SJSA1 (cell line): ENCODE measurements at regions not wholly inside any gene's neighbourhood (a gene's known extent, or its start where the extent isn't known, plus 50 kb on each side); places are given as distances from the start of the nearest gene placed in this dataset.

Experiments used
- DNase-seq, 2 experiments: peaks; one replicate each; pipeline ENCODE4 v3.0.0-alpha.2; 2015 to 2020; ENCODE audit warnings: low spot score in 2 of 2, low read depth in 1 of 2
- H3K27ac ChIP-seq: fragments of 250-450 bp; sonication (Bioruptor Pico); 2 replicates; pipeline ENCODE4 v1.5.1; 2020; ENCODE audit warnings: mild to moderate bottlenecking, moderate library complexity
- H3K27me3 ChIP-seq: fragments of 250-450 bp; sonication (Bioruptor Pico); replicated peaks from 2 replicates; pipeline ENCODE4 v1.5.1; 2020; ENCODE audit warnings: mild to moderate bottlenecking, moderate library complexity
- H3K36me3 ChIP-seq: fragments of 250-450 bp; sonication (Bioruptor Pico); 2 replicates; pipeline ENCODE4 v1.5.1; 2020; ENCODE audit warnings: mild to moderate bottlenecking
- H3K4me1 ChIP-seq: fragments of 250-450 bp; sonication (Bioruptor Pico); replicated peaks from 2 replicates; pipeline ENCODE4 v1.6.1; 2021; ENCODE audit warnings: mild to moderate bottlenecking
- H3K4me3 ChIP-seq: fragments of 250-450 bp; sonication (Bioruptor Pico); 2 replicates; pipeline ENCODE4 v1.5.1; 2020; ENCODE audit warnings: mild to moderate bottlenecking
- H3K9me3 ChIP-seq: fragments of 250-450 bp; sonication (Bioruptor Pico); replicated peaks from 2 replicates; pipeline ENCODE4 v1.5.1; 2020; ENCODE audit warnings: mild to moderate bottlenecking

GRCh38 chr11:41980741-41981140, 521.3 kb upstream of the LRRC4C start:
- no peak overlapping the region for H3K27ac ChIP-seq
- H3K36me3 ChIP-seq, result no peaks in the 10 kb centered on the region
- no peaks in the 10 kb centered on the region; the same call in 1 of the 2 replicates for H3K9me3 ChIP-seq
- DNase-seq, result no peak
- H3K4me1 ChIP-seq, result no peaks in the 10 kb centered on the region
- no peaks in the 10 kb centered on the region for H3K27me3 ChIP-seq
- no peak overlapping the region for H3K4me3 ChIP-seq

DNA sequence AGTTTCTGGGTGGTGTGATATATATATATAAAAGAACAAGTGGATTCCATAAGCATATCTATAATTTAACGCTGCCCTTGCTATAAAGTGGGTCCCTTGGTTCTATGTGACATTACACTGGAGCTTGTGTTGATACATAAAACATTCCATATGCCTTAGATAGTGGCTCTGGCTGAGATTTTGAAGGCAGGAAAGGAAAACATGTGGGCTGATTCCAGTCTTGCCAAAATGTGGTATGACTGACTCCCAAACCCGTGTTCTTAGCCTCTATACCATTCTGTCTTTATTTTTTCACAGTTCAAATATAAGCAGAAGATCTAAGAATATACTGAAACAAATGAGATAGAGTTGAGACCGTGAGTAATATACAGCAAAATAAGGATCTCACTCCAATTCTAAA, 522.8 kb upstream of the LRRC4C start:
- Histone ChIP-seq H3K4me1 (no peaks in the 10 kb centered on the region), H3K9me3 (no peaks in the 10 kb centered on the region; the same call in 1 of the 2 replicates), H3K27ac (no peak overlapping the region), H3K27me3 (no peaks in the 10 kb centered on the region), H3K36me3 (no peaks in the 10 kb centered on the region), H3K4me3 (no peak overlapping the region)
- no peak for DNase-seq

DNA sequence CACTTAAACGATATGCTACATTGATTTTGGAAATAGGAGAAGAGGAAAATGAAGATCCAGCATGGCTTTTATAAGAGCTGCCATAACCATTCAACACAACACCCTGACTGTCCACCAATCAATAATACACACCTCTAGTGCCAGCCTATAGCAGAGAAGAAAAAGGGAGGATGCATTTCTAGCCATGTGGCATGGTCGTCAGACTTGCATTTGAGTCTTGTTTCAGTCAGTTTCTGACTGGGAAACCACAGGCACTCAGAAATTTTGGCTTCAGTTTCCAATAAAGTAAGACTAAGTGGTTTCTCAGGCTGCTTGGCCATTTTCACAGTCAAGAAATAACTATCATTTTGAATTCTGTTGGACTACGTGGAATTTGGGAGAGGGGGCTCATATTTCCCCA, 523.5 kb upstream of the LRRC4C start:
- DNase-seq, result no peak
- Histone ChIP-seq H3K27ac (no peak overlapping the region), H3K36me3 (no peaks in the 10 kb centered on the region), H3K27me3 (no peaks in the 10 kb centered on the region), H3K4me1 (no peaks in the 10 kb centered on the region), H3K9me3 (no peaks in the 10 kb centered on the region; the same call in 1 of the 2 replicates), H3K4me3 (no peak overlapping the region)

DNA sequence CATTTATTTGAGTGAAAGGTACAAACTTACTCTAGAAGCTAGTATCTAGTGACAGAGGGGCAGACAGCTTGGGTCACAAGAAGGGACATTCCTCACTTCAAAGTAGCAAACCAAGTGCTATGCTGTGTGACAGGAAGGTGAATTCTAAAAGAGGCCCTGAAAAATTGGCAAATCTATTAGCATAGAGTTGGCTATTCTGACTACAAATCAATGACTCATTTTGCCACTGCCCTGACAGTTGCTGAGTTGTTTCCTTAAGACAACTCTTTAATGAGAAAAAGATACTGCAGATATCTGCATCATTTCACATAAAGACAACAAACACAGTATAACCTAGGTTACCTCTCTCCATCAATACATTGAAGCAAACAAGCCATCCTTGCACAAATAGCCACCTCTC, 524.0 kb upstream of the LRRC4C start:
- no peaks in the 10 kb centered on the region for H3K27me3 ChIP-seq
- DNase-seq, result no peak
- no peak overlapping the region for H3K27ac ChIP-seq
- H3K36me3 ChIP-seq, result no peaks in the 10 kb centered on the region
- no peak overlapping the region for H3K4me3 ChIP-seq
- H3K4me1 ChIP-seq, result no peaks in the 10 kb centered on the region
- no peaks in the 10 kb centered on the region; the same call in 1 of the 2 replicates for H3K9me3 ChIP-seq

GRCh38 chr11:41984023-41984422, 524.6 kb upstream of the LRRC4C start:
- DNase-seq, result no peak
- no peaks in the 10 kb centered on the region for H3K36me3 ChIP-seq
- no peaks in the 10 kb centered on the region for H3K27me3 ChIP-seq
- no peak overlapping the region for H3K4me3 ChIP-seq
- H3K4me1 ChIP-seq, result no peaks in the 10 kb centered on the region
- no peak overlapping the region for H3K27ac ChIP-seq
- no peaks in the 10 kb centered on the region; the same call in 1 of the 2 replicates for H3K9me3 ChIP-seq

DNA sequence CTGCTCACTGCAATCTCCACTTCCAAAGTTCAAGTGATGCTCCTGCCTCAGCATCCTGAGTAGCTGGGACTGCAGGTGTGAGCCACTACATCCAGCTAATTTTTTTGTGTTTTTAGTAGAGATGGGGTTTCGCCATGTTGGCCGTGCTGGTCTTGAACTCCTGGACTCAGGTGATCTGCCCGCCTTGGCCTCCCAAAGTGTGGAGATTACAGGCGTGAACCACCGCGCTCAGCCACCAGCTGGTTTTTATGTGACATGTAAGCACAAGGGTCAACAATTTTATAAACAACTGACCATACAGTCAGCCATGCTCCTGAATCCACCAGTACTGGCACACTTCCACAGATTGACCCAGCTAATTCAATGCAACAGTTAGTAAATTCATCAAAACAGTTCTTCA, 526.3 kb upstream of the LRRC4C start:
- DNase-seq, result no peak
- Histone ChIP-seq H3K4me3 (no peak overlapping the region), H3K9me3 (no peaks in the 10 kb centered on the region; the same call in 1 of the 2 replicates), H3K36me3 (no peaks in the 10 kb centered on the region), H3K4me1 (peaks cover 4% of the 10 kb centered on the region; the same call in 1 of the 2 replicates), H3K27me3 (no peaks in the 10 kb centered on the region), H3K27ac (no peak overlapping the region)

GRCh38 chr11:41988951-41989572, 529.6 kb upstream of the LRRC4C start:
- Histone ChIP-seq H3K27ac (no peak overlapping the region), H3K4me1 (peaks cover 4% of the 10 kb centered on the region; the same call in 1 of the 2 replicates)

DNA sequence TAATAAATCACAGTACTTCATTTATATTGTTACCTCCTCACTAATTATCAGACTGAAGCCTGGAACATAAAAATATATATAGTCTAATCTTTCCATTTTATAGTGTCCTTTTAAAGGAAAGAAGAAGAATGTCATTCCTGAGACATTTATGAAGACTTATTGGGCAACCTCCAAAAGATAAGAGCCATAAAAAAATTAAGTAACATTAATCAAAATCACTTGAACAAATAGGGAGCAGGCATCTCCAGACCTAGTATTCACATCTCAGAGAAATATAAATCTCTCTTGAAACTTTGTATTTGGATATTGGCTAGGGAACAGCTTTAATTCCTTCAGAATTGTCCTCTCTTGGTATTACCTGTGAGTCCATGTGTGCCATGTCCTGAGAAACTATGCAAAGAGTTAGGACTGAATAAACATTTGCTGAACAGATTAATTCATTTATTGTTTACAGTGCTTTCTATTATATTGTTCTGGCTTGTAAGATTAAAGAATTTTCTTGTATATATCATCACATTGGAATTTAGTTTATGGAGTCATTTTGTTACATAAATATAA, 530.5 kb upstream of the LRRC4C start:
- peak in 1 of 2 experiments; percentile 16 for DNase-seq
- Histone ChIP-seq H3K27ac (no peak overlapping the region), H3K4me1 (peaks cover 4% of the 10 kb centered on the region; the same call in 1 of the 2 replicates), H3K36me3 (no peaks in the 10 kb centered on the region), H3K9me3 (no peaks in the 10 kb centered on the region), H3K4me3 (no peak overlapping the region), H3K27me3 (no peaks in the 10 kb centered on the region)

More at GRCh38 chr11:41988951-41989572, 529.6 kb upstream of the LRRC4C start:
- H3K27me3 ChIP-seq, result no peaks in the 10 kb centered on the region
- H3K36me3 ChIP-seq, result no peaks in the 10 kb centered on the region
- DNase-seq, result no peak
- H3K9me3 ChIP-seq, result no peaks in the 10 kb centered on the region
- no peak overlapping the region for H3K4me3 ChIP-seq

DNA sequence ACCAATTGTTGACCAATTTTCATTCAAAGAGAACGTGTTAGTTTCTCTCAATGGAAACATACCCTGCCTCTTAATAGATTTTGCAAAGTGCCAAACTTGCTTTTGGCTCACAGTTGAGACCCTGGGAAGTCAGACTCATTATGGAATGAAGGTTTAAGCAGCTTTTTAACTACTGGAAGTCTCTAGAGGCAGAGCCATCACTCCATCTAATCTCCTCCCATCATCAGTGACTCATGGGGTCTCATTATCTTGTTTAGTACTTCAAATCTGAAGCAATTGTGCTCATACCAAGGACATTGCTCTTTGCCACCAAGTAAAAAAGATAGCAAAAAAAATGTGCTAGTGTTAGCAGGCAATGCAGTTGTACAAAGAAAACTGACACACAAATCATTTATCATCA, 537.1 kb upstream of the LRRC4C start:
- Histone ChIP-seq H3K9me3 (no peaks in the 10 kb centered on the region), H3K4me1 (peaks cover 3% of the 10 kb centered on the region; the same call in 1 of the 2 replicates), H3K4me3 (no peak overlapping the region), H3K27me3 (no peaks in the 10 kb centered on the region), H3K36me3 (no peaks in the 10 kb centered on the region), H3K27ac (no peak overlapping the region)
- no peak for DNase-seq

- Histone ChIP-seq H3K4me3 (no peak overlapping the region), H3K27me3 (no peaks in the 10 kb centered on the region), H3K4me1 (peaks cover 3% of the 10 kb centered on the region; the same call in 1 of the 2 replicates), H3K27ac (no peak overlapping the region), H3K9me3 (no peaks in the 10 kb centered on the region), H3K36me3 (no peaks in the 10 kb centered on the region)
- no peak for DNase-seq
Measured at GRCh38 chr11:41997844-41998401, 538.5 kb upstream of the LRRC4C start.

DNA sequence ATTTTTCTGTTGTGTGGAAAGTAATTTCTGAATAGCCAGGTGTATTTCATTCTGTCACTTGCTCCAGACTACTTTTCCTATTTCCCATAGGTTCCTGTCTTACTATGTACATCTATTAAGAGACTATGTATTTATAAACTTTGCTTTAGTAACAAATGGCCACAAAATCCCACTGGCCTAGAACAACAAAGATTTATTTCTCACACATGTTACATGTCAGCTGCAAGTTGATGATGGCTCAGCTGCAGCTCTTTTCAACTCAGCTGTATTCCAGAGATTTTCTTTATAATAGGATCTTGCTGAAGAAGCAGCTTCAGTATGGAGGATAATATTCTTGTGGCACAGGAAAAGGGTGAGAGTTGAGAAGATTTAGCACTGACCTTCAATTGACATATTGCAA, 539.6 kb upstream of the LRRC4C start:
- peaks cover 4% of the 10 kb centered on the region; the same call in 1 of the 2 replicates for H3K9me3 ChIP-seq
- no peak overlapping the region for H3K27ac ChIP-seq
- H3K4me1 ChIP-seq, result peaks cover 3% of the 10 kb centered on the region; the same call in 1 of the 2 replicates
- DNase-seq, result no peak
- no peaks in the 10 kb centered on the region for H3K36me3 ChIP-seq
- no peak overlapping the region for H3K4me3 ChIP-seq
- no peaks in the 10 kb centered on the region for H3K27me3 ChIP-seq

GRCh38 chr11:42003801-42004200, 544.3 kb upstream of the LRRC4C start:
- Histone ChIP-seq H3K4me1 (no peaks in the 10 kb centered on the region), H3K9me3 (peaks cover 4% of the 10 kb centered on the region; the same call in 1 of the 2 replicates), H3K36me3 (no peaks in the 10 kb centered on the region), H3K27ac (no peak overlapping the region), H3K27me3 (no peaks in the 10 kb centered on the region), H3K4me3 (no peak overlapping the region)
- DNase-seq, result no peak

DNA sequence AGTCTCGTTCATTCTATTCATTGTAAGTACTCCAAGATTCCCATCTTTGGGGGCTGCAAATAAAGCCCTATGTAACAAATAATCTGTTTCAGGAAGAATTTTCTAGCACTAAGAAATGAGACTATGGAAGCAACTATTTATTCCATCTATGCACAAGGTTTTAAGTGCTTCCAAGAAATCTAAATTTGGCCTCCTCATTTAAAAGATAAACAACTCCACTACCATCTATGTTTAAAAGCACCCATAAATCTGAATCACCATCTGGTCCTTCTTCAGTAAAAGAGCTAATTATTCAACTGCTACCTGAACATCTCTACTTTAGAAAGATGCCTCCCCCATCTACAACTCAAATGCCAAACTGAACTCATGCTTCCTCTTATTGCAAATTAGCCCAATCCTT, 547.3 kb upstream of the LRRC4C start:
- Histone ChIP-seq H3K27me3 (no peaks in the 10 kb centered on the region), H3K36me3 (no peaks in the 10 kb centered on the region), H3K27ac (no peak overlapping the region), H3K4me1 (peaks cover under 1% of the 10 kb centered on the region; the same call in 1 of the 2 replicates), H3K4me3 (no peak overlapping the region), H3K9me3 (peaks cover 6% of the 10 kb centered on the region; the same call in 1 of the 2 replicates)
- DNase-seq, result no peak

DNA sequence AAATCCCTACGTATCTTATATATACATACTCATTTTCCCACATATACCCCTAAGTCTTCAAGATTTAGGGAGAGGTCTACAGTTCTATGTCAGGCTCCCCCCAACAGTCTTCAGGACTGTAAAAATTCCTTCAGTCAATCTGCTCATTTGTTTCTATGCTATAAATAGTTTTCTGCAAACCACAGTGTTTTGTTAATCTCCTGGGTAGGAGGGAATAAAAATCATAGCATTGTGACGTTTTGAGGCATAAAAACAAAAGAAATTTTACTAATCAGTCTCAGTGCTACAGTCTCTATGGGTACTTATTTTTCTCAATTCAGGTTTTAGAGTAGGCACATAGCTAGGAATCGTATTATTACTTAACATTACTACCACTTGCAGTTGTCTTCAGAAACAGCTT, 552.8 kb upstream of the LRRC4C start:
- Histone ChIP-seq H3K27me3 (no peaks in the 10 kb centered on the region), H3K27ac (no peak overlapping the region), H3K4me1 (peaks cover 22% of the 10 kb centered on the region), H3K4me3 (no peak overlapping the region), H3K9me3 (peaks cover 4% of the 10 kb centered on the region; the same call in 1 of the 2 replicates), H3K36me3 (no peaks in the 10 kb centered on the region)
- DNase-seq, result no peak
